ENCODE measurements at regions not wholly inside any gene's neighbourhood (a gene's known extent, or its start where the extent isn't known, plus 50 kb on each side); places are given as distances from the start of the nearest gene placed in this dataset.

DNA sequence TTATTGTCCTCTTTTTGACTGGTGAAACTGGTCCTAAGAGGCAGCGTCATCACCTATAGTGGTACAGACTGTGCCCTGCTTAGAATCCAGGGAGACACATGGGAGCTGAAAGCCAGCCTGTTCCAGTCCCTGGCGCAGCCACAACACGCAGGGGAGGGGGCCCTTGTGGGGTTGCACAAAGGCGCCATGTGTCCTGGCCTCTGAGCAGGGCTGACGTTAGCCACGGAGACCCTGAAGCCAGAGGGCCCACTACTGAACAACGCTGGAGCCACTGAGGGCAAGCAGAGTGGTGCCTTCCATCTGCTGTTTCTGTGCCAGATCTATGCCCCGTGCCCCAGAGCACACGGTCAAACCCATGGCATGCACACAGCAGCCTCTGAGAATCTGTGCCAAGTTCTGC is 147.3 kb downstream of the ACTL7B start:
- H3K36me3 Mint-ChIP-seq = no peaks in the 10 kb centered on the region
- no peaks in the 10 kb centered on the region for H3K4me1 Mint-ChIP-seq
- H3K27ac Mint-ChIP-seq = no peak overlapping the region
- H3K9me3 Mint-ChIP-seq = peaks cover 5% of the 10 kb centered on the region
- no peak overlapping the region for H3K4me3 Mint-ChIP-seq
- H3K27me3 Mint-ChIP-seq = no peaks in the 10 kb centered on the region

DNA sequence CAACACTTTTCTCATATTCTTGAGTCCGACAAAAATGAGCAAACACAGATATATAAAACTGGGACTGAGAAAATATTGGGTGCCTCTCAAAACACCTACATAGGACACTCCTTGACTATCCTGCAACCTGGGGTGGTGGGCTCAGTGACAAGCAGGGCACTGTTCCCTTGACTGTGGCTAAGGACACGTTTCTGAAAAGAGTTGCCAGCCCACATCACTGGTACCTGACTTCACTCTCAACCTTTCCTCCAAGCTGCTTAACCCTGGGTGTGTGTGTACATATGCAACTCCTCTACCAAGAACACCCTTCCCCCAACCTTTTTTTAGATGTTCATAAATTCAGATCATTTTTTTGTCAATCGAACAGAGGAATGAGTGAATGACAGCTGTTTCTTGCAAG is 148.7 kb downstream of the ACTL7B start:
- Mint-ChIP-seq H3K9me3 (no peaks in the 10 kb centered on the region), H3K27ac (no peak overlapping the region), H3K27me3 (no peaks in the 10 kb centered on the region), H3K4me1 (no peaks in the 10 kb centered on the region), H3K36me3 (no peaks in the 10 kb centered on the region), H3K4me3 (no peak overlapping the region)

DNA sequence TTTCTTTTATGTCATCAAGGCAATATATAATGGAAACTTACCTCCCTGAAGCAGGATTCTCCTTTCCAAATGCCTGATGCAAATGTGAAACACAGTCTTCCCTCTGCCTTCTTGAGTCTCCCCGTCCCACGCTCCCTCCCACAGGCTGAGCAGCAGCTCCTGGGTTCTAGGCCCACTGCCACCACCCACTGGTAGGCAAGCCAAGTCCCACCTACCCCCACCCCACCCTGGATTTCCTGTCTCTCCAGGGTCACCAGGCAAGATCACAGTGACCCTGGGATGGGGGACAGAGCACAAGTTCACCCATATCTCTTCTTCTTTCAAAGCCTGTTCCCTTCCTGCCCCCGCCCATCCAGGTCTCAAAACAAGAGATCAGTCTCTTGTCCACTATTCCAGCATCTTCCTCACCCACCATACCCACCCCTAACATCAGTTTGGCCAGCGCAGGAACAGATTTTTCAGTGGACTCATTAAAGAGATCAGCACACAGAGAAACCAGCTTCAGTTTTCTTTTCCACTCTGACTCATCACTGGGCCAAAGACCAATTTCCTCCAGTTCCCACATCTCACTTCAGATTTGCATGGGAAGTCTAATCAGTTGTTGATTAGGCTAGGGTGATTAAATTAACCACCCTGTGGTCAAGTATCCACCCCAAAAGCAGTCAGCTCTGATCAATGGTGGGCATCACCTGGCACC is 151.5 kb downstream of the ACTL7B start:
- no peak overlapping the region for H3K4me3 Mint-ChIP-seq
- H3K9me3 Mint-ChIP-seq = no peaks in the 10 kb centered on the region
- H3K4me1 Mint-ChIP-seq = no peaks in the 10 kb centered on the region
- no peaks in the 10 kb centered on the region for H3K27me3 Mint-ChIP-seq
- H3K36me3 Mint-ChIP-seq = no peaks in the 10 kb centered on the region
- no peak overlapping the region for H3K27ac Mint-ChIP-seq

DNA sequence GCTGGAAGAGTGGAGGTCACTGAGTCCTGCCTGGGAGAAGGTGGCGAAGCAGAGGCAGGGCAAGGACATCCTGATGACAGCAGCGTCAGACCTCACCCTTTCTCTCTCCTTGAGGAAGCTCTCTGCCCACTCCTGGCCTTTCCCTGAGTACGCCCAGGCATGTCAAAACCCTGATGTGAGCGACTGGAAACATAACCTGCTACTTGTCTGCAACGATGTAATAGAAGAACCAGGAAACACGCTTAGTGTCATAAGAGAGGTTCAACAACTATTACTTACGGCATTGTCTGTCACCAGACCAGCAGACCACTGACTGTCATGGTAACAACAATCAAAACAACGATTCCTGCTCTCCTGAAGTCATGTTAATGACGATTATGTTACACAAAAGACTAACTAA is 152.4 kb downstream of the ACTL7B start:
- H3K36me3 Mint-ChIP-seq = no peaks in the 10 kb centered on the region
- H3K9me3 Mint-ChIP-seq = no peaks in the 10 kb centered on the region
- no peak overlapping the region for H3K4me3 Mint-ChIP-seq
- H3K27ac Mint-ChIP-seq = no peak overlapping the region
- no peaks in the 10 kb centered on the region for H3K4me1 Mint-ChIP-seq
- no peaks in the 10 kb centered on the region for H3K27me3 Mint-ChIP-seq

DNA sequence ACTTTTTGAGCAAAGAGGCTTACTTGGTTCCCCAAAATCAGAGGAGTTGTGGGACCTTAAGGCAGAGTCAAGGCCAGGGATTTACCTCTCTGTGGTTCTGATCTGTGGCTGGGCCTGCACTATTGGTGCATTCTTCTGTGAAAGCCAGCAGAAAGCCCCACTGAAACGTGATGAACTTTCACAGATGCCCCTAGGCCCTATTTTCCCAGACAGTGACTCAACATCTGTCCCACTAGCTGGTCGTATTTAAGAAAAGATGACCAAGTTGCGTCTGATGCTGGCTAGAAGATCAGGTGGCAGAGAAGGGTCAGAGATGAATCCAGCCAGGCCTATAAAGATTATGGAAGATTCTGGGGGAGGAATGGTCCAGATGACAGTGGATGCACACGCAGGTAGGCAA is 153.1 kb downstream of the ACTL7B start:
- H3K36me3 Mint-ChIP-seq = no peaks in the 10 kb centered on the region
- H3K27me3 Mint-ChIP-seq = no peaks in the 10 kb centered on the region
- H3K4me3 Mint-ChIP-seq = no peak overlapping the region
- no peaks in the 10 kb centered on the region for H3K9me3 Mint-ChIP-seq
- H3K27ac Mint-ChIP-seq = no peak overlapping the region
- no peaks in the 10 kb centered on the region for H3K4me1 Mint-ChIP-seq

DNA sequence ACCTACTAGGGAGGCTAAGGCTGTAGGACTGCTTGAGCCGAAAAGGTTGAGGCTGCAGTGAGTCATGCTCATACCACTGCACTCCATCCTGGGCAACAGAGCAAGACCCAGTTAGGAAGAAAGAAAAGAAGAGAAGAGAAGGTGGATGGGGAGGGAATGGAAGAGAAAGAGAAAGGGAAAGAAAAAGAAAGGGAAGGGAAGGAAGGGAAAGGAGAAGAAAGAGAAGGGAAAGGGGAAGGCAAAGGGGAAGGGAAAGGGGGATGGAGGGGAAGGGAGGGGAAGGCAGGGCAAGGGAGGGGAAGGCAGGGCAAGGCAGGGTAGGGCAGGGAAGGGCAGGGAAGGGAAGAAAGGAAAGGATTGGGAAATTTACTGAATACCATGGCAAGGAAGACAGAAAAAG is 157.0 kb downstream of the ACTL7B start:
- H3K27ac Mint-ChIP-seq = no peak overlapping the region
- H3K4me1 Mint-ChIP-seq = no peaks in the 10 kb centered on the region
- H3K27me3 Mint-ChIP-seq = no peaks in the 10 kb centered on the region
- H3K4me3 Mint-ChIP-seq = no peak overlapping the region
- H3K9me3 Mint-ChIP-seq = peaks cover 10% of the 10 kb centered on the region
- no peaks in the 10 kb centered on the region for H3K36me3 Mint-ChIP-seq

GRCh38 chr9:108698231-108698630 is 157.6 kb downstream of the ACTL7B start:
- no peak overlapping the region for H3K27ac Mint-ChIP-seq
- H3K9me3 Mint-ChIP-seq = peaks cover 10% of the 10 kb centered on the region
- H3K4me1 Mint-ChIP-seq = no peaks in the 10 kb centered on the region
- H3K36me3 Mint-ChIP-seq = no peaks in the 10 kb centered on the region
- H3K4me3 Mint-ChIP-seq = no peak overlapping the region
- H3K27me3 Mint-ChIP-seq = no peaks in the 10 kb centered on the region

GRCh38 chr9:108696156-108696555 is 159.6 kb downstream of the ACTL7B start:
- no peak overlapping the region for H3K27ac Mint-ChIP-seq

DNA sequence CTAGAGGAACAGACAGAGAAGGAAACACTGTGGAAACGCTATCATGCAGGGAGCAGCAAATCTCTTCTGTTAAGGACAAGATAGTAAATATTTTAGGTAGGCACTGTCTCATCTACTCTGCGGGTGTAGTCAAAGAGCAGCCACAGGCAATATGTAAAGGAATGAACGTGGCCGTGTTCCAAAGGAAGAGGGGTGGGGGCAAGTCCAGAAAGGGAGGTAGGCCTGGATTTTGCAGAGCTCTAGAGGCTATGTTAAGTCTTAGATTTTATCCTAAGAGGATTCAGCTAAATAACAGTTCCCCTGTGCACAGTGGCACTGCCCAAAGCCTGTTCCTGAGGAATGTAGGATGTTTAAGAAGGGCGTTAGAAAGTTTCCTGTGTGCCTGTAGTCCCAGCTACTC is 161.6 kb downstream of the ACTL7B start:
- no peaks in the 10 kb centered on the region for H3K36me3 Mint-ChIP-seq
- H3K27ac Mint-ChIP-seq = no peak overlapping the region
- no peaks in the 10 kb centered on the region for H3K27me3 Mint-ChIP-seq
- no peak overlapping the region for H3K4me3 Mint-ChIP-seq
- peaks cover 10% of the 10 kb centered on the region for H3K9me3 Mint-ChIP-seq
- H3K4me1 Mint-ChIP-seq = no peaks in the 10 kb centered on the region

More at GRCh38 chr9:108696156-108696555, 159.6 kb downstream of the ACTL7B start:
- H3K9me3 Mint-ChIP-seq = peaks cover 10% of the 10 kb centered on the region
- H3K4me3 Mint-ChIP-seq = no peak overlapping the region
- no peaks in the 10 kb centered on the region for H3K4me1 Mint-ChIP-seq
- no peaks in the 10 kb centered on the region for H3K27me3 Mint-ChIP-seq
- no peaks in the 10 kb centered on the region for H3K36me3 Mint-ChIP-seq

DNA sequence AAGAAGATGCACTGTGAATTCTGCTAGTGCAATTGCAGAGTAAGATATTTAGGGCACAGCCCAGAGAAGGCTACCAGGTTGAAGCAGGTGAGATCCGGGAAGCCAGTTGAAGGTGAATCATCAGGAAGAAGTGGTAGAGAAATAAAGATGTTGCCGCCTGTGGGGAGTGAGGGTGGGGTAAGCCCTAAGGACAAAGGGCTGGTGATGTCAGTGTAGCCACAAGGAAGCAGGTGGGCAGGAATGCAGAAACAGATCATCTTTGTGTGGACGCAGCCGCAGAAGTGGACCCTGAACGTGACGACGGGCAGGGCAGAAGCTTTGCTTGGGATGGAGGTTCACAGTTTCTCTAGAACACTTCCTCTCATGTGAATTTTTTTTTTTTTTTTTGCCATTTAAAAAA is 164.2 kb downstream of the ACTL7B start:
- no peaks in the 10 kb centered on the region for H3K27me3 Mint-ChIP-seq
- no peaks in the 10 kb centered on the region for H3K4me1 Mint-ChIP-seq
- H3K9me3 Mint-ChIP-seq = peaks cover 13% of the 10 kb centered on the region
- H3K36me3 Mint-ChIP-seq = no peaks in the 10 kb centered on the region
- no peak overlapping the region for H3K4me3 Mint-ChIP-seq
- no peak overlapping the region for H3K27ac Mint-ChIP-seq

DNA sequence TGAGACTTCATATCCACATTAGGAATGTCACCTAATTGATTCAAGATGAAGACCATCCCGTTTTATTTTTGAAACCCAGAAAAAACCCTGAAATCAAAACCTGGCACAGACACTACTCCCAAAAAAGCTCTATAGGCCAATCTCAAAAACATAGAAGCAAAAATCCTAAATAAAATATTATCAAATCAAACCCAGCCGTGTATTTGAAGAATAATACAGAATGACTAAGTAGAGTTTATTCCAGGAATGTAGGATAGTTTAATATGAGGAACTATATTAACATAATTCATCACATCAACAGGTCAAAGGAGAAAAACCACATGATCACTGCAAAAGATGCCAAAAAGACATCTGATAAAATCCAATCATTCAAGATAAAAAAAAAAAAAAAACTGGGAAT is 167.1 kb downstream of the ACTL7B start:
- H3K4me1 Mint-ChIP-seq = no peaks in the 10 kb centered on the region
- H3K9me3 Mint-ChIP-seq = peaks cover 10% of the 10 kb centered on the region
- H3K4me3 Mint-ChIP-seq = no peak overlapping the region
- no peaks in the 10 kb centered on the region for H3K36me3 Mint-ChIP-seq
- no peaks in the 10 kb centered on the region for H3K27me3 Mint-ChIP-seq
- no peak overlapping the region for H3K27ac Mint-ChIP-seq

DNA sequence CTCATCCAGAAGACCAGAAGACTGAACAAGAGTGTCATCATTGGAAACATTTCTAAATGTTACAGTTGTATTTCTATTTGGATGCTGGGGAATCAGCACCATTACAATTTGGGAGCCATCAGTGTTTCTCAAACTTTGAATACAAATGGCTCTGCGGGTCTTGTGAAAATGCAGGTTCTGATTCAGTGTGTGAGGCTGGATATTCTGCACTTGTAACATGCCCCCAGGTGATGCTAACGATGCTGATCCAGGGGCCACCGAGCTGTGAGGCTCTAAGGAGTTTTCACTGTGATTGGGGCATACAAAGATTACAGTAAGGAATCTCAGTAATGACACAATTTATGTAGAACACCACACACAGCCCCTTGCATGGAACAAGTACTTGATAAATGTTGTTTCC is 167.7 kb downstream of the ACTL7B start:
- H3K27me3 Mint-ChIP-seq = no peaks in the 10 kb centered on the region
- no peak overlapping the region for H3K4me3 Mint-ChIP-seq
- no peaks in the 10 kb centered on the region for H3K4me1 Mint-ChIP-seq
- H3K9me3 Mint-ChIP-seq = peaks cover 10% of the 10 kb centered on the region
- no peak overlapping the region for H3K27ac Mint-ChIP-seq
- H3K36me3 Mint-ChIP-seq = no peaks in the 10 kb centered on the region

DNA sequence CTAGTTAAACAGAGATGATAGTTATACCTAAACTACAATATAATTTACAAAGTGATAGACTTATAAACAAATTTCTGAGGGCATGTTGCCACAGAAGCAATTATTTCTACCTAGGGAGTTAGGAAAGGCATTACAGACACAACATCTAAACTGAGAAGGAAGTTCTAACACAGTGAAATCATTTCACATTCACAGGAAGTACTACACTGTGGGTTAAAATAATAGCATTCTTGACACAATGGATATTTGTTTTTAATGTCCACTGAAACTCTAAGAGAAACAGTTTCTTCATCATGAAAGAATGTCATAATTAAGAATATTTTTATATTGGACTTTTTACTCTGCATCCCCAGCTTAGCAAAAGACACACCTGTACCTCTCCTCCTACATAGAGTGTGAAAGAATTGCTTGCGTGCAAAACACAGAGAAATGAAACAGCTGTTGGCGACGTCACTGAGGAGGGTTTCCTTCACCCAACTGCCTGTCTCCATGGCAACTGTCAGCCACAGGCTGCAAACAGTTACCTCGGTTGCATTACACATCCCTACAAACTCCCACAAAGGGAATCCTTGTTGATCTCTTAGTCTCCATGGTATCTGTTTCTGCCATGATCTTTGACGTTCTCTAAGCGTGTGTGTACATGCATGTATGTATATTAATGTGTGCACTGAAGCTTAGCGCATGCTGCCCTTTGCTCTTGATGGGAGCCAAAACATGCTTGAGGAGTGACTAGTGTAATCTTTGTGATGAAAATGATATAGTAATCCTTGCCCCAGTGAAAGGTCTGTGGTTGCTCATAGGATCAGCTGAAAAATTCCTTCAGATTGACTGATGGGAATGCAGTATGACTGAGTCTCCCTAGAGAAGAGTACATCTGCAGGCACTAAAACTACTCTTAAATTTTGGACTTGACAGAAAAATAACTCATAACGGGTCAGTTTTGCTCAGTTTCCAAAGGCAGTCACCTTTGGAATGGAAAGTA is 168.5 kb downstream of the ACTL7B start:
- no peak overlapping the region for H3K4me3 Mint-ChIP-seq
- no peaks in the 10 kb centered on the region for H3K4me1 Mint-ChIP-seq
- H3K36me3 Mint-ChIP-seq = no peaks in the 10 kb centered on the region
- H3K27me3 Mint-ChIP-seq = no peaks in the 10 kb centered on the region
- no peak overlapping the region for H3K27ac Mint-ChIP-seq
- H3K9me3 Mint-ChIP-seq = peaks cover 10% of the 10 kb centered on the region

DNA sequence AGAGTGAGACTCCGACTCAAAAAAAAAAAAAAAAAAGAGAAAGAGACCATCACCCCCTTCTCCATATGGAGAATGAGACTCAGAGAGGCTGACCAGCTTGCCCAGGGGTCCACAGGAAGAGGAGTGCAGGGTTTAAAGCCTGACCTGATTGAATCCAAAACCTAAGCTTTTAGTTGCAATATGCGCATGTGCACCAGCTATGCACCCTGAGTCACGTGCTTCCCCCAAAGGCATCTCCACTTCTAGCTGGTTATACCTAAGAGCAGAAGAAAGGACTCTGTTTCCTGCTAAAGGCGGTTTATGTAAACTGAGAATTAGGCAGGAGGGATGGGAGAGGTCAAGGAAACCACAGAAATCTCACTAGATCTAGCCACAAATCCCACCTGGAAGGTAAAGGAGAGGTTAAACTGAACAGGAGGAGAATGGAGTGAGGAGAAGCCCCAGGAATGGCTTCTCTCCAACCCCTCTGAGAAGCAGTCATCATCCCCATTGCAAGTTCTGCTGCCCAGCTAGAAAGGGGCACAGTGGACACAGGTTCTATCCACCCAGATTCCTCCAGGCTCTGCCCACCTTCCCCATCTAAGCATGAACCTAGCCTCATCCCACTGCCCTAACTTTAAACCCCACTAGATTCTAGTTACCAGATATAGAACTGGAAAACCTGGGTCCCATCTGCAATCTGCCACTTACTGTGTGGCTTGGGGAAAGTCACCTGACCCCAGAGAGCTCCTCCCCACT is 171.3 kb downstream of the ACTL7B start:
- H3K27ac Mint-ChIP-seq = no peak overlapping the region
- no peaks in the 10 kb centered on the region for H3K36me3 Mint-ChIP-seq
- no peak overlapping the region for H3K4me3 Mint-ChIP-seq
- no peaks in the 10 kb centered on the region for H3K4me1 Mint-ChIP-seq
- no peaks in the 10 kb centered on the region for H3K27me3 Mint-ChIP-seq
- peaks cover 10% of the 10 kb centered on the region for H3K9me3 Mint-ChIP-seq

DNA sequence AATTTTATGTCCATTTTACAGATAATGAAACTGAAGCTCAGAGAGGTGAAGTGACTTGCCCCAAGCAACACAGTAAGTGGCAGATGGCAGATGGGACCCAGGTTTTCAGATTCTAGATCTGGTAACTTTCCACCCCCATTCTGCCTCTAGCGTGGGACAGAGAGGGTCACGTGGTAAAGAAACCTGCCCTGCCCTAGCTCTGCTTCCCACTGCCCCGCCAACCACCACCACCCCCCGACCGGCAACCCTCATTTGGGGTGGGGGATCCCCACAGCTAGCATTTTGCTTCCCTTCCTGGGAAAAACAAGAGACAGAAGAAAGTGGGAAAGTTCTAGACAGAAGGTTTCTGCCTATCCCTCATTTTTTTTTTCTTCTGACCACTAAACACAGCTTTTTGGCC is 172.5 kb downstream of the ACTL7B start:
- no peaks in the 10 kb centered on the region for H3K36me3 Mint-ChIP-seq
- H3K27me3 Mint-ChIP-seq = no peaks in the 10 kb centered on the region
- no peak overlapping the region for H3K27ac Mint-ChIP-seq
- H3K4me1 Mint-ChIP-seq = no peaks in the 10 kb centered on the region
- H3K9me3 Mint-ChIP-seq = peaks cover 10% of the 10 kb centered on the region
- H3K4me3 Mint-ChIP-seq = no peak overlapping the region
